Thyroid gland (tissue), 4 donors: ENCODE measurements at regions not wholly inside any gene's neighbourhood (a gene's known extent, or its start where the extent isn't known, plus 50 kb on each side); places are given as distances from the start of the nearest gene placed in this dataset.

ENCODE experiments used
- POLR2A ChIP-seq, 2 donors: fragments of 450-650 bp; IDR thresholded peaks; one replicate each; pipeline ENCODE4 v1.6.1; 2017; ENCODE audit warnings: antibody characterized with exemption in 2 of 2, mild to moderate bottlenecking in 2 of 2, moderate library complexity in 1 of 2
- TF ChIP-seq, protein P1 (sequence below), 6 experiments: fragments of 200-600 bp in 3 of 6; fragments of 450-650 bp in 3 of 6; sonication (generic) in 3 of 6; IDR thresholded peaks; one replicate each; pipeline ENCODE4 v1.5.1; 2016 to 2019; ENCODE audit warnings: antibody characterized with exemption in 6 of 6, mild to moderate bottlenecking in 2 of 6, inconsistent platforms in 1 of 6, moderate library complexity in 1 of 6

DNA sequence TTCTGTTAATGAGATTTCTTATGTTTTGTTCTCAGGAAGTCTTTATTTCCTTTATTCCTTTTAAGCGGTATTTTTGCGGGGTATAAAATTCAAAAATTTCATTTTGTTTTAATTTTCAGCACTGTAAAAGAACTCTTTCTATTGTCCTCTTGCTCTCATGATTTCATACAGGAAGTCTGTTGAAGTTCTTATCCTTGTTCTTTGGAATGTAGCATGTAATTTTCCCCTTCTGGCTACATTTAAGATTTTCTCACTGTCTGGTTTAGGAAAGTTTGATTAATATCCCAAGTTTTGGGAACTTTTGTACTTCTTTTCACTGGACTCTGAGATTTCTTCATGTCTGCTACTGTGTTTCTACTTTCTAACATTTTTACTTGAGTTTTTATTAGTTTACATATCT lies 581.4 kb upstream of the GJE1 start:
- TF ChIP-seq, protein P1, sequence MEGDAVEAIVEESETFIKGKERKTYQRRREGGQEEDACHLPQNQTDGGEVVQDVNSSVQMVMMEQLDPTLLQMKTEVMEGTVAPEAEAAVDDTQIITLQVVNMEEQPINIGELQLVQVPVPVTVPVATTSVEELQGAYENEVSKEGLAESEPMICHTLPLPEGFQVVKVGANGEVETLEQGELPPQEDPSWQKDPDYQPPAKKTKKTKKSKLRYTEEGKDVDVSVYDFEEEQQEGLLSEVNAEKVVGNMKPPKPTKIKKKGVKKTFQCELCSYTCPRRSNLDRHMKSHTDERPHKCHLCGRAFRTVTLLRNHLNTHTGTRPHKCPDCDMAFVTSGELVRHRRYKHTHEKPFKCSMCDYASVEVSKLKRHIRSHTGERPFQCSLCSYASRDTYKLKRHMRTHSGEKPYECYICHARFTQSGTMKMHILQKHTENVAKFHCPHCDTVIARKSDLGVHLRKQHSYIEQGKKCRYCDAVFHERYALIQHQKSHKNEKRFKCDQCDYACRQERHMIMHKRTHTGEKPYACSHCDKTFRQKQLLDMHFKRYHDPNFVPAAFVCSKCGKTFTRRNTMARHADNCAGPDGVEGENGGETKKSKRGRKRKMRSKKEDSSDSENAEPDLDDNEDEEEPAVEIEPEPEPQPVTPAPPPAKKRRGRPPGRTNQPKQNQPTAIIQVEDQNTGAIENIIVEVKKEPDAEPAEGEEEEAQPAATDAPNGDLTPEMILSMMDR (IDR thresholded peaks at IDR 0.05) = no peak
- no peak for TF ChIP-seq POLR2A (IDR thresholded peaks at IDR 0.05)
